ENCODE measurements at regions not wholly inside any gene's neighbourhood (a gene's known extent, or its start where the extent isn't known, plus 50 kb on each side); places are given as distances from the start of the nearest gene placed in this dataset.

DNA sequence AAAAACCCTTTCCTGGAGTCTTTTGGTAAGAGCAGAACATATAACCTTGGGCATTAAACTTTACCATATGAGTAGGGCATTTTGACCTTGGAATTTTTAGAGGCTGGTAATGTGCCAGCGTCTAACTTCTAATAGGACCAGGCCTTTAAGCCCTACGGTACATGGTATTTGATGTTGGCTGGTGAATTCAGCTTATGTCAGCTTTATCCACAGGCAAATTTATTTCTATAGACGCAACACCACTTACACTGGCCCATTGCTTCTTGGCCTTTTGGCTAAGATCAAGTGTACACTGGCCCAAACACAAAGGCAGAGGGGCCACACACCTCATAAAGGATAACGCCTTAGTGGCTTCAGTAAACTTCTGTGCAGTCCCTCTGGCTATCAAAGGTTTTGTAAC, 410.2 kb upstream of the LARGE1 start:
- TF ChIP-seq, protein P1, sequence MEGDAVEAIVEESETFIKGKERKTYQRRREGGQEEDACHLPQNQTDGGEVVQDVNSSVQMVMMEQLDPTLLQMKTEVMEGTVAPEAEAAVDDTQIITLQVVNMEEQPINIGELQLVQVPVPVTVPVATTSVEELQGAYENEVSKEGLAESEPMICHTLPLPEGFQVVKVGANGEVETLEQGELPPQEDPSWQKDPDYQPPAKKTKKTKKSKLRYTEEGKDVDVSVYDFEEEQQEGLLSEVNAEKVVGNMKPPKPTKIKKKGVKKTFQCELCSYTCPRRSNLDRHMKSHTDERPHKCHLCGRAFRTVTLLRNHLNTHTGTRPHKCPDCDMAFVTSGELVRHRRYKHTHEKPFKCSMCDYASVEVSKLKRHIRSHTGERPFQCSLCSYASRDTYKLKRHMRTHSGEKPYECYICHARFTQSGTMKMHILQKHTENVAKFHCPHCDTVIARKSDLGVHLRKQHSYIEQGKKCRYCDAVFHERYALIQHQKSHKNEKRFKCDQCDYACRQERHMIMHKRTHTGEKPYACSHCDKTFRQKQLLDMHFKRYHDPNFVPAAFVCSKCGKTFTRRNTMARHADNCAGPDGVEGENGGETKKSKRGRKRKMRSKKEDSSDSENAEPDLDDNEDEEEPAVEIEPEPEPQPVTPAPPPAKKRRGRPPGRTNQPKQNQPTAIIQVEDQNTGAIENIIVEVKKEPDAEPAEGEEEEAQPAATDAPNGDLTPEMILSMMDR (IDR thresholded peaks at IDR 0.05; ENCODE audit: extremely low read depth in 1 of 2, insufficient read depth in 1 of 2, low read depth in 1 of 2, low read length in 2 of 2) = no peak
- TF ChIP-seq EZH2 (IDR thresholded peaks at IDR 0.05; ENCODE audit: borderline replicate concordance, low read depth, low read length, severe bottlenecking) (no peak), POLR2A (IDR thresholded peaks at IDR 0.05; ENCODE audit: low read depth, low read length) (no peak), POLR2AphosphoS5 (IDR thresholded peaks at IDR 0.05; ENCODE audit: insufficient read depth, low read depth, low read length) (no peak), FOS (IDR thresholded peaks at IDR 0.05; ENCODE audit: borderline replicate concordance, insufficient read depth, low read length) (no peak), MYC (IDR thresholded peaks at IDR 0.05; ENCODE audit: low read depth, low read length) (no peak), JUN (IDR thresholded peaks at IDR 0.05; ENCODE audit: borderline replicate concordance, insufficient read depth, insufficient read length, low read depth) (no peak), GATA2 (IDR thresholded peaks at IDR 0.05; ENCODE audit: insufficient read depth, insufficient read length, low read depth, low read length) (no peak)
- TF ChIP-seq, protein P2, sequence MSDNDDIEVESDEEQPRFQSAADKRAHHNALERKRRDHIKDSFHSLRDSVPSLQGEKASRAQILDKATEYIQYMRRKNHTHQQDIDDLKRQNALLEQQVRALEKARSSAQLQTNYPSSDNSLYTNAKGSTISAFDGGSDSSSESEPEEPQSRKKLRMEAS (IDR thresholded peaks at IDR 0.05; ENCODE audit: insufficient read depth, insufficient read length) = no peak

Data from endothelial cell of umbilical vein (primary cell).